HG03045 (cell line): ENCODE measurements at regions not wholly inside any gene's neighbourhood (a gene's known extent, or its start where the extent isn't known, plus 50 kb on each side); places are given as distances from the start of the nearest gene placed in this dataset.
"Not testable (repeated sequence)": the region's sequence is repeated elsewhere in the genome, so short reads cannot be mapped to it uniquely, and the experiment has no call there.

Source experiments
- ATAC-seq: cut with Tn5 transposase; IDR thresholded peaks from one replicate; pipeline ENCODE4 v1.9.1; 2021; ENCODE audit warnings: mild to moderate bottlenecking, moderate library complexity; ENCODE audit not compliant: unreplicated experiment

- no peak for ATAC-seq
These were observed 1261.0 kb upstream of the ATXN8OS start for GRCh38 chr13:68846663-68847062.

- ATAC-seq: no peak
These were observed 1273.3 kb upstream of the ATXN8OS start for GRCh38 chr13:68834375-68834774.

- no peak for ATAC-seq
These were observed 1290.9 kb upstream of the ATXN8OS start for GRCh38 chr13:68816715-68817114.

GRCh38 chr13:68813180-68813796, 1294.3 kb upstream of the ATXN8OS start:
- ATAC-seq: no peak

GRCh38 chr13:68810660-68811059, 1297.0 kb upstream of the ATXN8OS start:
- ATAC-seq: no peak

GRCh38 chr13:68808456-68808855, 1299.2 kb upstream of the ATXN8OS start:
- no peak for ATAC-seq

GRCh38 chr13:68806125-68806524, 1301.5 kb upstream of the ATXN8OS start:
- no peak for ATAC-seq

GRCh38 chr13:68784275-68784674, 1323.4 kb upstream of the ATXN8OS start:
- no peak for ATAC-seq

- ATAC-seq: no peak
These were observed 1348.0 kb upstream of the ATXN8OS start for GRCh38 chr13:68759617-68760016.

- ATAC-seq: no peak
These were observed 1357.8 kb upstream of the ATXN8OS start for GRCh38 chr13:68749796-68750195.

GRCh38 chr13:68748038-68748437, 1359.6 kb upstream of the ATXN8OS start:
- no peak for ATAC-seq

GRCh38 chr13:68745502-68745901, 1362.1 kb upstream of the ATXN8OS start:
- no peak for ATAC-seq

GRCh38 chr13:68736961-68737360, 1370.7 kb upstream of the ATXN8OS start:
- no peak for ATAC-seq

- ATAC-seq: no peak
These were observed 1379.8 kb upstream of the ATXN8OS start for GRCh38 chr13:68727798-68728197.

GRCh38 chr13:68727165-68727564, 1380.5 kb upstream of the ATXN8OS start:
- ATAC-seq: no peak

- no peak for ATAC-seq
These were observed 1387.8 kb upstream of the ATXN8OS start for GRCh38 chr13:68719815-68720214.

GRCh38 chr13:68715651-68716050, 1392.0 kb upstream of the ATXN8OS start:
- ATAC-seq: no peak

GRCh38 chr13:68714292-68714691, 1393.3 kb upstream of the ATXN8OS start:
- ATAC-seq: no peak

GRCh38 chr13:68713394-68713793, 1394.2 kb upstream of the ATXN8OS start:
- no peak for ATAC-seq

GRCh38 chr13:68708336-68708908, 1399.2 kb upstream of the ATXN8OS start:
- no peak for ATAC-seq

GRCh38 chr13:68706044-68706443, 1401.6 kb upstream of the ATXN8OS start:
- not testable (repeated sequence) for ATAC-seq

- no peak for ATAC-seq
These were observed 1410.1 kb upstream of the ATXN8OS start for GRCh38 chr13:68697551-68697950.

- no peak for ATAC-seq
These were observed 1410.7 kb upstream of the ATXN8OS start for GRCh38 chr13:68696907-68697306.
